Embryonic facial prominence (tissue), 1 donor: ENCODE measurements at regions not wholly inside any gene's neighbourhood (a gene's known extent, or its start where the extent isn't known, plus 50 kb on each side); places are given as distances from the start of the nearest gene placed in this dataset.
"Not testable (repeated sequence)": the region's sequence is repeated elsewhere in the genome, so short reads cannot be mapped to it uniquely, and the experiment has no call there.

Experiments
- DNase-seq: peaks from one replicate; pipeline ENCODE4 v3.0.0-alpha.2; 2016; ENCODE audit errors: extremely low spot score

GRCh38 chr1:105368446-105368845 is 1618.7 kb downstream of the AMY1C start:
- no peak for DNase-seq

- no peak for DNase-seq
Observed at GRCh38 chr1:105373681-105374080, 1624.0 kb downstream of the AMY1C start.

GRCh38 chr1:105386489-105386888 is 1636.8 kb downstream of the AMY1C start:
- DNase-seq, result no peak

GRCh38 chr1:105396001-105396400 is 1646.3 kb downstream of the AMY1C start:
- DNase-seq, result no peak

GRCh38 chr1:105398909-105399308 is 1649.2 kb downstream of the AMY1C start:
- DNase-seq, result no peak

- no peak for DNase-seq
Observed at GRCh38 chr1:105399716-105400115, 1650.0 kb downstream of the AMY1C start.

GRCh38 chr1:105416261-105416660 is 1640.2 kb upstream of the PRMT6 start:
- DNase-seq, result no peak

- no peak for DNase-seq
Observed at GRCh38 chr1:105419030-105419429, 1637.4 kb upstream of the PRMT6 start.

- DNase-seq, result no peak
Observed at GRCh38 chr1:105427543-105427942, 1628.9 kb upstream of the PRMT6 start.

- DNase-seq, result no peak
Observed at GRCh38 chr1:105436589-105437259, 1619.8 kb upstream of the PRMT6 start.

GRCh38 chr1:105437847-105438246 is 1618.6 kb upstream of the PRMT6 start:
- no peak for DNase-seq

- no peak for DNase-seq
Observed at GRCh38 chr1:105442901-105443300, 1613.6 kb upstream of the PRMT6 start.

- no peak for DNase-seq
Observed at GRCh38 chr1:105459759-105460158, 1596.7 kb upstream of the PRMT6 start.

- no peak for DNase-seq
Observed at GRCh38 chr1:105462308-105462707, 1594.2 kb upstream of the PRMT6 start.

GRCh38 chr1:105467549-105467948 is 1588.9 kb upstream of the PRMT6 start:
- no peak for DNase-seq

GRCh38 chr1:105470541-105470940 is 1585.9 kb upstream of the PRMT6 start:
- DNase-seq, result not testable (repeated sequence)

- DNase-seq, result no peak
Observed at GRCh38 chr1:105483436-105483835, 1573.0 kb upstream of the PRMT6 start.

GRCh38 chr1:105485207-105485606 is 1571.3 kb upstream of the PRMT6 start:
- no peak for DNase-seq

GRCh38 chr1:105492921-105493320 is 1563.6 kb upstream of the PRMT6 start:
- no peak for DNase-seq

GRCh38 chr1:105516068-105516467 is 1540.4 kb upstream of the PRMT6 start:
- DNase-seq, result no peak

- no peak for DNase-seq
Observed at GRCh38 chr1:105533996-105534395, 1522.5 kb upstream of the PRMT6 start.

GRCh38 chr1:105544475-105544874 is 1512.0 kb upstream of the PRMT6 start:
- no peak for DNase-seq

- no peak for DNase-seq
Observed at GRCh38 chr1:105556266-105556665, 1500.2 kb upstream of the PRMT6 start.

GRCh38 chr1:105558023-105558422 is 1498.5 kb upstream of the PRMT6 start:
- no peak for DNase-seq
